HepG2 (cell line): ENCODE measurements at regions not wholly inside any gene's neighbourhood (a gene's known extent, or its start where the extent isn't known, plus 50 kb on each side); places are given as distances from the start of the nearest gene placed in this dataset.

ENCODE experiments used
- BRCA1 ChIP-seq: sonication (generic); formaldehyde crosslinking; IDR thresholded peaks from 2 replicates; pipeline ENCODE4 v1.4.0; 2020; ENCODE audit warnings: missing genetic modification reagents
- ESRRA ChIP-seq: sonication (generic); formaldehyde crosslinking; IDR thresholded peaks from 2 replicates; pipeline ENCODE4 v1.5.1; 2020; ENCODE audit warnings: mild to moderate bottlenecking, low read depth, missing genetic modification reagents
- MAFK ChIP-seq, 2 experiments: IDR thresholded peaks in 1 of 2; conservative IDR thresholded peaks in 1 of 2; 2 replicates each; pipeline ENCODE4 v1.6.1; 2011; ENCODE audit warnings: improper control_type of control experiment in 2 of 2, low read length in 2 of 2
- NR1H2 ChIP-seq: sonication (generic); formaldehyde crosslinking; IDR thresholded peaks from 2 replicates; pipeline ENCODE4 v1.8.1; 2022; ENCODE audit warnings: low read depth, missing genetic modification reagents, borderline replicate concordance
- NR2C2 ChIP-seq: sonication (generic); formaldehyde crosslinking; IDR thresholded peaks from 2 replicates; pipeline ENCODE4 v1.4.0; 2020; ENCODE audit warnings: missing genetic modification reagents, mild to moderate bottlenecking, moderate library complexity, borderline replicate concordance
- POLR2A ChIP-seq, 2 experiments: IDR thresholded peaks; 2 replicates each; pipeline ENCODE4 v1.6.1; 2011; ENCODE audit warnings: low read depth in 2 of 2, low read length in 2 of 2, mild to moderate bottlenecking in 1 of 2, moderate library complexity in 1 of 2; ENCODE audit not compliant: insufficient read depth in 1 of 2
- SIN3A ChIP-seq: IDR thresholded peaks from 2 replicates; pipeline ENCODE4 v1.6.1; 2011; ENCODE audit warnings: low read depth, mild to moderate bottlenecking, control low read depth, low read length, borderline replicate concordance
- SP4 ChIP-seq: sonication (generic); formaldehyde crosslinking; IDR thresholded peaks from 2 replicates; pipeline ENCODE4 v1.8.1; 2023; ENCODE audit warnings: mild to moderate bottlenecking, missing genetic modification reagents
- ZFP36 ChIP-seq: fragments of 150-350 bp; IDR thresholded peaks from 2 replicates; pipeline ENCODE4 v1.6.1; 2018; ENCODE audit warnings: borderline replicate concordance, low read length, low read depth; ENCODE audit not compliant: partially characterized antibody
- ZNF10 ChIP-seq: sonication (generic); formaldehyde crosslinking; IDR thresholded peaks from 2 replicates; pipeline ENCODE4 v1.4.0; 2020; ENCODE audit warnings: mild to moderate bottlenecking, low read depth, missing genetic modification reagents, borderline replicate concordance
- ZNF143 ChIP-seq: sonication (generic); formaldehyde crosslinking; IDR thresholded peaks from 2 replicates; pipeline ENCODE4 v1.4.0; 2020; ENCODE audit warnings: missing genetic modification reagents
- TF ChIP-seq, protein P1 (sequence below): sonication (generic); formaldehyde crosslinking; IDR thresholded peaks from 2 replicates; pipeline ENCODE4 v1.4.0; 2020; ENCODE audit warnings: missing genetic modification reagents
- TF ChIP-seq, protein P2 (sequence below): sonication (generic); formaldehyde crosslinking; IDR thresholded peaks from 2 replicates; pipeline ENCODE4 v1.5.0; 2020; ENCODE audit warnings: mild to moderate bottlenecking, missing genetic modification reagents, moderate library complexity

DNA sequence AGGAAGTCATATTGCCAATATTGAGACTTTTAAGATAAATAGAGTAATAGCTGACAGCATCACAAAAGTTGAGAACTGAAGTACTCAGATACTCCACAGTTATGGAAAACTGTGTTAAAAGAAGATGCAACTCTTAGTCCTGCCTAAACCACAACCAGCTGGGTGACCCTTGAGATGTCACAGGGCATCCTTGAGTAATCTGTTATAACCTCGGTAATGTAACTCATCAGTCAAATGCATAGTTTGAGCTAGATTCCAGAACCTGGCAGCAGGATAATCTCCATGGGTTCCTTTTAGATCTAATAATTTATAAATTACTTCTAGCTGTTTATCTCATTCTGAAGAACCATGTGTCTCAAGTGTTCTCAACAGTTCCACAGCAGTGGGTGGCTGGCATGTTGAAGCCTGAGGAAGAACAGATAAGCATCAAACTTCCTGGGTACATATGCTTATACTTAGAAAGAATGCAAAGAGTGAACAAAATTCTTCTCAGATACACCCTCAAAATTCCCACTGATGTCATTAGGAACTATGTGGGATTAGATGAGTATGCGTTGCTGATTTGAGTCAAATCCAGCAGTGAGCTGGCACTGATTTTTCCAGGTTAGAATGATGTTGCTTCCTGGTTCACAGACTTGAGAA, 304.1 kb upstream of the ERBB4 start:
- TF ChIP-seq POLR2A (IDR thresholded peaks at IDR 0.05; ENCODE audit: insufficient read depth in 1 of 2, low read depth in 2 of 2, low read length in 2 of 2) (no peak), NR2C2 (CRISPR knock-in tag) (no peak), ZNF143 (no peak), MAFK (conservative IDR thresholded peaks at IDR 0.05 in 1 of 2, IDR thresholded peaks at IDR 0.05 in 1 of 2; ENCODE audit: low read length in 2 of 2) (no peak), ZFP36 (no peak), ESRRA (CRISPR knock-in tag) (no peak), SP4 (no peak), SIN3A (no peak), ZNF10 (CRISPR knock-in tag) (no peak), BRCA1 (CRISPR knock-in tag) (no peak), NR1H2 (no peak)
- TF ChIP-seq, protein P1, sequence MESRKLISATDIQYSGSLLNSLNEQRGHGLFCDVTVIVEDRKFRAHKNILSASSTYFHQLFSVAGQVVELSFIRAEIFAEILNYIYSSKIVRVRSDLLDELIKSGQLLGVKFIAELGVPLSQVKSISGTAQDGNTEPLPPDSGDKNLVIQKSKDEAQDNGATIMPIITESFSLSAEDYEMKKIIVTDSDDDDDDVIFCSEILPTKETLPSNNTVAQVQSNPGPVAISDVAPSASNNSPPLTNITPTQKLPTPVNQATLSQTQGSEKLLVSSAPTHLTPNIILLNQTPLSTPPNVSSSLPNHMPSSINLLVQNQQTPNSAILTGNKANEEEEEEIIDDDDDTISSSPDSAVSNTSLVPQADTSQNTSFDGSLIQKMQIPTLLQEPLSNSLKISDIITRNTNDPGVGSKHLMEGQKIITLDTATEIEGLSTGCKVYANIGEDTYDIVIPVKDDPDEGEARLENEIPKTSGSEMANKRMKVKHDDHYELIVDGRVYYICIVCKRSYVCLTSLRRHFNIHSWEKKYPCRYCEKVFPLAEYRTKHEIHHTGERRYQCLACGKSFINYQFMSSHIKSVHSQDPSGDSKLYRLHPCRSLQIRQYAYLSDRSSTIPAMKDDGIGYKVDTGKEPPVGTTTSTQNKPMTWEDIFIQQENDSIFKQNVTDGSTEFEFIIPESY (CRISPR knock-in tag) = no peak
- TF ChIP-seq, protein P2, sequence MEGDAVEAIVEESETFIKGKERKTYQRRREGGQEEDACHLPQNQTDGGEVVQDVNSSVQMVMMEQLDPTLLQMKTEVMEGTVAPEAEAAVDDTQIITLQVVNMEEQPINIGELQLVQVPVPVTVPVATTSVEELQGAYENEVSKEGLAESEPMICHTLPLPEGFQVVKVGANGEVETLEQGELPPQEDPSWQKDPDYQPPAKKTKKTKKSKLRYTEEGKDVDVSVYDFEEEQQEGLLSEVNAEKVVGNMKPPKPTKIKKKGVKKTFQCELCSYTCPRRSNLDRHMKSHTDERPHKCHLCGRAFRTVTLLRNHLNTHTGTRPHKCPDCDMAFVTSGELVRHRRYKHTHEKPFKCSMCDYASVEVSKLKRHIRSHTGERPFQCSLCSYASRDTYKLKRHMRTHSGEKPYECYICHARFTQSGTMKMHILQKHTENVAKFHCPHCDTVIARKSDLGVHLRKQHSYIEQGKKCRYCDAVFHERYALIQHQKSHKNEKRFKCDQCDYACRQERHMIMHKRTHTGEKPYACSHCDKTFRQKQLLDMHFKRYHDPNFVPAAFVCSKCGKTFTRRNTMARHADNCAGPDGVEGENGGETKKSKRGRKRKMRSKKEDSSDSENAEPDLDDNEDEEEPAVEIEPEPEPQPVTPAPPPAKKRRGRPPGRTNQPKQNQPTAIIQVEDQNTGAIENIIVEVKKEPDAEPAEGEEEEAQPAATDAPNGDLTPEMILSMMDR (CRISPR knock-in tag) = no peak
